C4-2B (cell line): ENCODE measurements at regions not wholly inside any gene's neighbourhood (a gene's known extent, or its start where the extent isn't known, plus 50 kb on each side); places are given as distances from the start of the nearest gene placed in this dataset.

ENCODE experiments used
- ZFX ChIP-seq: fragments of 450-650 bp; IDR thresholded peaks from 2 replicates; pipeline ENCODE4 v1.6.1; 2017
- TF ChIP-seq, protein P1 (sequence below): fragments of 450-650 bp; conservative IDR thresholded peaks from 2 replicates; pipeline ENCODE4 v1.5.1; 2017; ENCODE audit warnings: mild to moderate bottlenecking

DNA sequence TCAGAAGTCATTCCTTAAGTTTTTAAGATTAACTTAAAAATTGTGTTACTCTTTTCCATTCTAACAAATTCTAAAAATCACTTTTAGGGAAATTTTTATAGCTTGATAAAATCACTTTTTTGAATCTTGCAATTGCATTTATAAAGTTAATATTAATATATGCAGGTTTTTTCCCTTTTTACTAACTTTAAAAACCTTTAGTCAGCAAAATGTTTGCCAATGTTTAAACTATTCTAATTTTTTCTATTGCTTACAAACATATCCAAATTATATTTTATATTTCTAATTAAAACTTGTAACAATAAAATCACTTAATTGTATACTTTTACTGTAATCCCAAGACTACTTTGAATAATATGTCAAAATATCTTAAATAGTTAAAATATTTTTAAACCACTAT lies 839.4 kb downstream of the TBL1XR1 start:
- TF ChIP-seq, protein P1, sequence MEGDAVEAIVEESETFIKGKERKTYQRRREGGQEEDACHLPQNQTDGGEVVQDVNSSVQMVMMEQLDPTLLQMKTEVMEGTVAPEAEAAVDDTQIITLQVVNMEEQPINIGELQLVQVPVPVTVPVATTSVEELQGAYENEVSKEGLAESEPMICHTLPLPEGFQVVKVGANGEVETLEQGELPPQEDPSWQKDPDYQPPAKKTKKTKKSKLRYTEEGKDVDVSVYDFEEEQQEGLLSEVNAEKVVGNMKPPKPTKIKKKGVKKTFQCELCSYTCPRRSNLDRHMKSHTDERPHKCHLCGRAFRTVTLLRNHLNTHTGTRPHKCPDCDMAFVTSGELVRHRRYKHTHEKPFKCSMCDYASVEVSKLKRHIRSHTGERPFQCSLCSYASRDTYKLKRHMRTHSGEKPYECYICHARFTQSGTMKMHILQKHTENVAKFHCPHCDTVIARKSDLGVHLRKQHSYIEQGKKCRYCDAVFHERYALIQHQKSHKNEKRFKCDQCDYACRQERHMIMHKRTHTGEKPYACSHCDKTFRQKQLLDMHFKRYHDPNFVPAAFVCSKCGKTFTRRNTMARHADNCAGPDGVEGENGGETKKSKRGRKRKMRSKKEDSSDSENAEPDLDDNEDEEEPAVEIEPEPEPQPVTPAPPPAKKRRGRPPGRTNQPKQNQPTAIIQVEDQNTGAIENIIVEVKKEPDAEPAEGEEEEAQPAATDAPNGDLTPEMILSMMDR = no peak
- TF ChIP-seq ZFX = no peak
